HG02981 (cell line): ENCODE measurements at regions not wholly inside any gene's neighbourhood (a gene's known extent, or its start where the extent isn't known, plus 50 kb on each side); places are given as distances from the start of the nearest gene placed in this dataset.
"Not testable (repeated sequence)": the region's sequence is repeated elsewhere in the genome, so short reads cannot be mapped to it uniquely, and the experiment has no call there.

Experiments used
- ATAC-seq: cut with Tn5 transposase; IDR thresholded peaks from one replicate; pipeline ENCODE4 v1.9.1; 2021; ENCODE audit warnings: mild to moderate bottlenecking, moderate library complexity; ENCODE audit not compliant: unreplicated experiment

- ATAC-seq, result no peak
Measured at GRCh38 chr7:20466543-20467021, 135.9 kb downstream of the ITGB8 start.

- no peak for ATAC-seq
Measured at GRCh38 chr7:20470082-20470481, 139.4 kb downstream of the ITGB8 start.

GRCh38 chr7:20470726-20471125 is 140.0 kb downstream of the ITGB8 start:
- ATAC-seq, result no peak

GRCh38 chr7:20474249-20474648 is 141.2 kb upstream of the ABCB5 start:
- no peak for ATAC-seq

GRCh38 chr7:20475756-20476155 is 139.7 kb upstream of the ABCB5 start:
- ATAC-seq, result no peak

GRCh38 chr7:20477067-20477466 is 138.4 kb upstream of the ABCB5 start:
- ATAC-seq, result no peak

GRCh38 chr7:20479706-20480105 is 135.8 kb upstream of the ABCB5 start:
- ATAC-seq, result no peak

- no peak for ATAC-seq
Measured at GRCh38 chr7:20482071-20482470, 133.4 kb upstream of the ABCB5 start.

- no peak for ATAC-seq
Measured at GRCh38 chr7:20484356-20484755, 131.1 kb upstream of the ABCB5 start.

- ATAC-seq, result no peak
Measured at GRCh38 chr7:20488850-20489249, 126.6 kb upstream of the ABCB5 start.

GRCh38 chr7:20491284-20491683 is 124.2 kb upstream of the ABCB5 start:
- no peak for ATAC-seq

GRCh38 chr7:20494566-20494965 is 120.9 kb upstream of the ABCB5 start:
- ATAC-seq, result no peak

- ATAC-seq, result not testable (repeated sequence)
Measured at GRCh38 chr7:20501473-20501872, 114.0 kb upstream of the ABCB5 start.

GRCh38 chr7:20503278-20503950 is 112.1 kb upstream of the ABCB5 start:
- ATAC-seq, result no peak

GRCh38 chr7:20504060-20504459 is 111.4 kb upstream of the ABCB5 start:
- ATAC-seq, result no peak

- no peak for ATAC-seq
Measured at GRCh38 chr7:20506175-20506574, 109.3 kb upstream of the ABCB5 start.

- ATAC-seq, result no peak
Measured at GRCh38 chr7:20507157-20507556, 108.3 kb upstream of the ABCB5 start.

GRCh38 chr7:20508109-20508508 is 107.4 kb upstream of the ABCB5 start:
- no peak for ATAC-seq

- no peak for ATAC-seq
Measured at GRCh38 chr7:20509892-20510572, 105.4 kb upstream of the ABCB5 start.

GRCh38 chr7:20510573-20510900 is 104.9 kb upstream of the ABCB5 start:
- ATAC-seq, result no peak

GRCh38 chr7:20513341-20513740 is 102.1 kb upstream of the ABCB5 start:
- no peak for ATAC-seq

- no peak for ATAC-seq
Measured at GRCh38 chr7:20513897-20514296, 101.6 kb upstream of the ABCB5 start.

GRCh38 chr7:20514364-20514763 is 101.1 kb upstream of the ABCB5 start:
- no peak for ATAC-seq
